ENCODE measurements at regions not wholly inside any gene's neighbourhood (a gene's known extent, or its start where the extent isn't known, plus 50 kb on each side); places are given as distances from the start of the nearest gene placed in this dataset.

GRCh38 chr18:76053551-76053950 is 441.5 kb downstream of the ZNF516 start:
- H3K4me3 ChIP-seq, result no peak overlapping the region
- H3K9me3 ChIP-seq, result no peaks in the 10 kb centered on the region
- intact Hi-C loops (cut with DNase I; ENCODE audit: low total_unique reads), result no loop called here
- TF ChIP-seq POLR2A (IDR thresholded peaks at IDR 0.05) (no peak), CTCF (IDR thresholded peaks at IDR 0.05) (no peak)
- no peaks in the 10 kb centered on the region for H3K27me3 ChIP-seq
- H3K27ac ChIP-seq, result no peak overlapping the region
- H3K4me1 ChIP-seq, result peaks cover 7% of the 10 kb centered on the region
- DNase-seq, result no peak
- WGBS, 2 donors, result 93 to 96% methylated on average over 8 of the region's 8 CpGs
- H3K36me3 ChIP-seq (ENCODE audit: low read depth, missing control alignments), result no peaks in the 10 kb centered on the region

- DNase-seq, result no peak
- Histone ChIP-seq H3K9me3 (no peaks in the 10 kb centered on the region), H3K4me3 (no peak overlapping the region), H3K36me3 (ENCODE audit: low read depth, missing control alignments) (no peaks in the 10 kb centered on the region), H3K27me3 (no peaks in the 10 kb centered on the region), H3K4me1 (peaks cover 7% of the 10 kb centered on the region), H3K27ac (no peak overlapping the region)
- intact Hi-C loops (cut with DNase I; ENCODE audit: low total_unique reads), result no loop called here
- WGBS, 2 donors, result 69 to 77% methylated on average over 9 of the region's 9 CpGs
- no peak for TF ChIP-seq CTCF (IDR thresholded peaks at IDR 0.05)
- TF ChIP-seq POLR2A (IDR thresholded peaks at IDR 0.05), result no peak
Observed at GRCh38 chr18:76052227-76052595, 442.8 kb downstream of the ZNF516 start.

GRCh38 chr18:76051396-76052226 is 443.4 kb downstream of the ZNF516 start:
- no peak for TF ChIP-seq CTCF (IDR thresholded peaks at IDR 0.05)
- no peak for TF ChIP-seq POLR2A (IDR thresholded peaks at IDR 0.05)
- 27 to 32% methylated on average over 14 of the region's 14 CpGs for WGBS, 2 donors
- H3K36me3 ChIP-seq (ENCODE audit: low read depth, missing control alignments), result no peaks in the 10 kb centered on the region
- peaks cover 7% of the 10 kb centered on the region for H3K4me1 ChIP-seq
- no peaks in the 10 kb centered on the region for H3K27me3 ChIP-seq
- no peak overlapping the region for H3K27ac ChIP-seq
- no peaks in the 10 kb centered on the region for H3K9me3 ChIP-seq
- DNase-seq, result no peak
- no peak overlapping the region for H3K4me3 ChIP-seq
- intact Hi-C loops (cut with DNase I; ENCODE audit: low total_unique reads), result no loop called here

GRCh38 chr18:76046221-76046620 is 448.8 kb downstream of the ZNF516 start:
- no peaks in the 10 kb centered on the region for H3K36me3 ChIP-seq (ENCODE audit: low read depth, missing control alignments)
- intact Hi-C loops (cut with DNase I; ENCODE audit: low total_unique reads), result no loop called here
- H3K27me3 ChIP-seq, result no peaks in the 10 kb centered on the region
- TF ChIP-seq POLR2A (IDR thresholded peaks at IDR 0.05), result no peak
- no peak for TF ChIP-seq CTCF (IDR thresholded peaks at IDR 0.05)
- DNase-seq, result no peak
- H3K27ac ChIP-seq, result no peak overlapping the region
- H3K9me3 ChIP-seq, result no peaks in the 10 kb centered on the region
- no peak overlapping the region for H3K4me3 ChIP-seq
- WGBS, 2 donors, result 35 to 56% methylated on average over 4 of the region's 4 CpGs
- H3K4me1 ChIP-seq, result no peaks in the 10 kb centered on the region

GRCh38 chr18:76042511-76042910 is 452.5 kb downstream of the ZNF516 start:
- no peaks in the 10 kb centered on the region for H3K9me3 ChIP-seq
- TF ChIP-seq CTCF (IDR thresholded peaks at IDR 0.05), result no peak
- no peak for TF ChIP-seq POLR2A (IDR thresholded peaks at IDR 0.05)
- DNase-seq, result no peak
- H3K4me3 ChIP-seq, result no peak overlapping the region
- 0% methylated on average over 1 of the region's 1 CpG for WGBS, 2 donors
- no peaks in the 10 kb centered on the region for H3K27me3 ChIP-seq
- H3K4me1 ChIP-seq, result no peaks in the 10 kb centered on the region
- intact Hi-C loops (cut with DNase I; ENCODE audit: low total_unique reads), result no loop called here
- no peaks in the 10 kb centered on the region for H3K36me3 ChIP-seq (ENCODE audit: low read depth, missing control alignments)
- no peak overlapping the region for H3K27ac ChIP-seq
